IPS-18a (cell line): ENCODE measurements at regions not wholly inside any gene's neighbourhood (a gene's known extent, or its start where the extent isn't known, plus 50 kb on each side); places are given as distances from the start of the nearest gene placed in this dataset.

ENCODE experiments used
- H3K27ac ChIP-seq: one replicate; pipeline ENCODE4 v1.5.1; 2013; ENCODE audit warnings: low read length
- H3K27me3 ChIP-seq: one replicate; pipeline ENCODE4 v1.6.1; 2013; ENCODE audit warnings: mild to moderate bottlenecking, low read length; ENCODE audit not compliant: control insufficient read depth, insufficient read depth
- H3K36me3 ChIP-seq: one replicate; pipeline ENCODE4 v1.6.1; 2013; ENCODE audit warnings: low read depth, low read length; ENCODE audit not compliant: control insufficient read depth
- H3K4me1 ChIP-seq: one replicate; pipeline ENCODE4 v1.6.1; 2013; ENCODE audit warnings: low read depth, low read length; ENCODE audit not compliant: control insufficient read depth
- H3K4me3 ChIP-seq: one replicate; pipeline ENCODE4 v1.5.1; 2013; ENCODE audit warnings: low read length
- H3K9ac ChIP-seq: one replicate; pipeline ENCODE4 v1.6.1; 2013; ENCODE audit warnings: mild to moderate bottlenecking, low read length, moderate library complexity
- H3K9me3 ChIP-seq: one replicate; pipeline ENCODE4 v1.6.1; 2013; ENCODE audit warnings: low read depth, low read length; ENCODE audit not compliant: control insufficient read depth

DNA sequence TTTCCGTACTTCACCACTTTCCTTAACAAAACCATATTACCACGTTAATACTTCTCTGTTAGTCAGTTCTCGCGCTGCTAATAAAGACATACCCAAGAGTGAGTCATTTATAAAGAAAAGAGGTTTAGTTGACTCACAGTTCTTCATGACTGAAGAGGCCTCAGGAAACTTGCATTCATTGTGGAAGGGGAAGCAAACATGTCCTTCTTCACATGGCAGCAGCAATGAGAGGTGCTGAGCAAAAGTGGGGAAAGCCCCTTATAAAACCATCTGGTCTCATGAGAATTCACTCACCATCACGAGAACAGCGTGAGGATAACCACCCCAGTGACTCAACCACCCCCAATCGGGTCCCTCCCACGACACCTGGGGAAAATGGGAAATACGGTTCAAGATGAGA lies 289.8 kb upstream of the CLNK start:
- no peak overlapping the region for H3K4me3 ChIP-seq
- no peak overlapping the region for H3K27ac ChIP-seq
- no peaks in the 10 kb centered on the region for H3K36me3 ChIP-seq
- H3K9me3 ChIP-seq: no peaks in the 10 kb centered on the region
- H3K27me3 ChIP-seq: peaks cover 4% of the 10 kb centered on the region
- no peak overlapping the region for H3K9ac ChIP-seq
- H3K4me1 ChIP-seq: no peaks in the 10 kb centered on the region

DNA sequence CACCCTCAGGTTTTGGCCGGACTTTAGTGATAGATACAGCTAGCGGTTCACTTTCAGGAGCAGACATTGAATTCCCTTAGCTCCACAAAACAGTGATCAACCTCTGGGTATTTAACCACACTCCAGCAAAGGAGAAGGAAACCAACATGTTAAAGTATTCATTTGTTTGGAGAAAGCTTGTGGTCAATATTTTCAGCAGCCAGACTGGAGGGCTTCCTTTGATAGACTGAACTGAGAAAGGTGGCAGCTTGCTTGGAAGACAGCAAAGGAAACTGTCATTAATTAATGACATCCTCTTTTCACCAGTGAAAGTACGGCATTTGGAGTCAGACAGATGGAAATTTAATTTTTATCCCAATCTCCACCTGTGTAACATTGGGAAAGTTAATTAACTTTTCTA lies 289.1 kb upstream of the CLNK start:
- Histone ChIP-seq H3K4me1 (no peaks in the 10 kb centered on the region), H3K9me3 (no peaks in the 10 kb centered on the region), H3K4me3 (no peak overlapping the region), H3K27ac (no peak overlapping the region), H3K27me3 (peaks cover 3% of the 10 kb centered on the region), H3K36me3 (no peaks in the 10 kb centered on the region), H3K9ac (no peak overlapping the region)

DNA sequence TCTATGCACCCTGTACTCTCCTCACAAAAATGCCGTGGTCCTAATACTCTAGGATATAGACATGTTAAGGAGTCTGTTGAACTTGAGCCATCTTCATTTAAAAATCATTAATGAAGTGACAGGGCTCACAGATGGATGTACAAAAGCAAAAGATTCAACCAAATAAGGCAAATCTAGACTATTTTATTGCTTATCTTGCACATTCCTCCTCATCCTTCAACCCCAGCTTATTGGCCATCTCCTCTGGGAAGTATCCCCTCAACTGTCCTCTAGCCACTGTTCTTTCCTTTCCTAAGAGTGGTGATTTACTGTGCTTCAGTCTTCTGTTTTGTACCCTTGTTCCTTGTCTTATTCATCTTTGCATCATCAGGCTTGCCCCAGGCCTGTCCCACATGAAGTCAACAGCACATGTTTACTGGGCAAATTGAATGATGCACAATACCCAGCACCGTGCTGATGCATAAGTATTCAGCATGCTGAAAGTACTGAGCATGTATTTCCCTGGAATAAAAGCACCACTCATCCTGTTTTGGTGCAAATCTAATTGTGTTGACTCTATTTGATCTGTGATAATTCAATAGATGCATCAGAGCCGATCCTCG lies 287.3 kb upstream of the CLNK start:
- Histone ChIP-seq H3K27me3 (no peaks in the 10 kb centered on the region), H3K36me3 (no peaks in the 10 kb centered on the region), H3K4me1 (no peaks in the 10 kb centered on the region), H3K4me3 (no peak overlapping the region), H3K9ac (no peak overlapping the region), H3K27ac (no peak overlapping the region), H3K9me3 (no peaks in the 10 kb centered on the region)

DNA sequence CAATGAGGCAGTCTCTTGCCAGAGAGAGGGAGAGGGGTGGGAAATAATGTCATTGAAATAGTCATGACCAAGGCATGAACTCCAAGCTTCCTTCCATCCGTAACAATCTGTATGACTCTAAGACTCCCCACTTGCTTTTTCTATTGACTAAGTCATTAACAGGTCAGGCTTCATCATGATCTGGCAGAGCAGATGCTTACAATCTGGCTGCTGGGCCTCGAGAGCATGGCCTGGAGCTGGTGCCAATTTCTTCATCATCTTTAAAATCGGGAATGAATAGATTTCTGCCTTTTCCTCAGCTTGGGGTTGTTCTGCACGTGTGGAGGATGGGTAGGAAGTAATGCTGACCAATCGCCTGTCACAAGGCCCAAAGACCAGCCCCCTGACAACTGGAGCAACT lies 280.6 kb upstream of the CLNK start:
- Histone ChIP-seq H3K36me3 (no peaks in the 10 kb centered on the region), H3K4me3 (no peak overlapping the region), H3K27ac (no peak overlapping the region), H3K9me3 (no peaks in the 10 kb centered on the region), H3K27me3 (peaks cover 18% of the 10 kb centered on the region), H3K4me1 (peaks cover 14% of the 10 kb centered on the region), H3K9ac (no peak overlapping the region)

DNA sequence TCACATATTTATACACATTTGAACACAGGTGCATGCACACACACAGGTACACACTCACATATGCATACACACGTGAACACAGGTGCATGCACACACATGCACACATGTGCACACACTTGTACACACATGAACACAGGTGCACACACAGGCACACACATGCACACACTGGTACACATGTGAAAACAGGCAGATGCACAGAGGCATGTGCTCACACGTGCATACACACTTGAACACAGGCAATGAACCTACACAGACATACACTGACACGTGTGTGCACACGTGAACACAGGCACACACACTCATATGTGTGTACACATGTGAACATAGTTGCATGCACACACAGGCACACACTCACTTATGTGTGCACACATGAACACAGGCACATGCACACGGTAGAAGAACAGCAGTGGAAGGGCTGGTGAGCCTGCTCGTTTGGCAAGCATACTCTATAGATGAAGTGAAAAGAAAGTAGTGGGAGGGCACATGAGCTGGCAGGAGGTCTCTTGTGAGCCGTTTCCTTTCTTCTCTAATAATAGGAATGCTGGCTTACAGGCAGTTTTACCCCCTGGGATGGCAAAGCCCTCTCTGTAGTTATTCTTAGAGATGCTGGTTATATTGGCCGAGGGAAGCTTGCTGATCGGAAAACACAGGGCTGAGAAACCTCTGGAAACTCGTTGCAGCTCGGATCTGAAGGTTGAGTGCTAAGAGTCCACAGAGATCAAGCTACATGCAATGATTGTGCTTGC lies 279.6 kb upstream of the CLNK start:
- H3K27ac ChIP-seq: no peak overlapping the region
- no peaks in the 10 kb centered on the region for H3K9me3 ChIP-seq
- peaks cover 23% of the 10 kb centered on the region for H3K4me1 ChIP-seq

DNA sequence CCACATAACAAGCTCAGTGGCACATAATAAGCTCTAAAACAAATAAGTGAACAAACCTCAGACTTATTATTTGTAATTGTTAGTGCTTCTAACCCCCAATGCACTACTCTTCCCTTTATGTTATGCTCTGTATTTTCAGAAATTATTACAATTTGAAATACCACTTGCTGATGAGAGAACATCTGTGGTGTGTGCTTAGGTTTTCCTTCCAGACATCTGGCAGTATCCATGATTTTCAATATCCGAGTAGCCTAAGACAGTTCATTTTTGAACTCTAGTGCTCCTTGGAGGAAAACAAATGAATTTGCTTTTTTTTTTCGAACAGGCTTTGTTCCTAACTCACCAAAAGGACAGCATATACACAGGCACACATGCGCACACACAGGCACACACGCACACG lies 278.7 kb upstream of the CLNK start:
- no peaks in the 10 kb centered on the region for H3K9me3 ChIP-seq
- no peaks in the 10 kb centered on the region for H3K36me3 ChIP-seq
- H3K4me1 ChIP-seq: peaks cover 30% of the 10 kb centered on the region
- no peak overlapping the region for H3K4me3 ChIP-seq
- H3K27ac ChIP-seq: no peak overlapping the region
- H3K27me3 ChIP-seq: peaks cover 18% of the 10 kb centered on the region
- H3K9ac ChIP-seq: no peak overlapping the region

More for the DNA sequence above, 279.6 kb upstream of the CLNK start:
- Histone ChIP-seq H3K27me3 (peaks cover 18% of the 10 kb centered on the region), H3K9ac (no peak overlapping the region), H3K36me3 (no peaks in the 10 kb centered on the region), H3K4me3 (no peak overlapping the region)

DNA sequence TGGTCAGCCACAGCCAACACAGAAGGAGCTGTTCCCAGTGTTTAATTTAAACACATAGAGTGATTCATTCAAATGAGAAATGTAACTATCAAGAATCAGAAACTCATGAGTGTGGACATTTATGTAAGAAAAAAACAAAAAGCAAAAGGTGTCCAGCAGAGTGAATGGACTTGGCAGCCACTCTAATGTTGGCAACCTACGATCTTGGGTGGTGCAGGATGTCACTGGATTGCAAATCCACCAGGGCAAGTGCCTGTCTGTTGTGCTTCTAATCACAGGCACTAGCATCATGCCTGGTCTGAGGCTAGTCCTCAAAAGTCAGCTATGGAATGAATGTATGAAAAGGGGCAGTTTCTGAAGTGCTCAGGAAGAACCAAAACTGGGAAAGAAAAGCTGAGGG lies 277.7 kb upstream of the CLNK start:
- Histone ChIP-seq H3K27ac (no peak overlapping the region), H3K9me3 (no peaks in the 10 kb centered on the region), H3K4me1 (peaks cover 39% of the 10 kb centered on the region), H3K9ac (no peak overlapping the region), H3K27me3 (peaks cover 18% of the 10 kb centered on the region), H3K4me3 (no peak overlapping the region), H3K36me3 (no peaks in the 10 kb centered on the region)

DNA sequence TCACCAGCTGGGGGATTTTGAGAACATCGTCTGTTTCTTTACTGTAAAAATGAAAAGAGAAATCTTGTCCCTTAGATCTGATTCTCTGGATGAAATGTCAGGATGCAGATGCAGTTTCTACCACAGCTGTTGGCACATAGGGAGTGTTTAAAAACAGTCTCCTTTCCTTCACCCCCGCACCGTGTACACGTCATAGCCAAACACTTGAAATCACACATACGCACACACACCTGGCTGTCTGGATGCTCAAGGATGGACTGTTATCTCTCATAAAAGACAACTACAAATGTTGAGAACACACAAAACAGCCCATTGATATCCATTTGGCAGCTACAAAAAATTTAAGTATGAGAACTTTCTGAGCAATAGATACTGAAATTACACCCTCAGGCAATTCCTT lies 275.8 kb upstream of the CLNK start:
- H3K9me3 ChIP-seq: no peaks in the 10 kb centered on the region
- peaks cover 16% of the 10 kb centered on the region for H3K27me3 ChIP-seq
- no peak overlapping the region for H3K27ac ChIP-seq
- H3K36me3 ChIP-seq: no peaks in the 10 kb centered on the region
- H3K4me3 ChIP-seq: no peak overlapping the region
- peaks cover 39% of the 10 kb centered on the region for H3K4me1 ChIP-seq
- no peak overlapping the region for H3K9ac ChIP-seq

DNA sequence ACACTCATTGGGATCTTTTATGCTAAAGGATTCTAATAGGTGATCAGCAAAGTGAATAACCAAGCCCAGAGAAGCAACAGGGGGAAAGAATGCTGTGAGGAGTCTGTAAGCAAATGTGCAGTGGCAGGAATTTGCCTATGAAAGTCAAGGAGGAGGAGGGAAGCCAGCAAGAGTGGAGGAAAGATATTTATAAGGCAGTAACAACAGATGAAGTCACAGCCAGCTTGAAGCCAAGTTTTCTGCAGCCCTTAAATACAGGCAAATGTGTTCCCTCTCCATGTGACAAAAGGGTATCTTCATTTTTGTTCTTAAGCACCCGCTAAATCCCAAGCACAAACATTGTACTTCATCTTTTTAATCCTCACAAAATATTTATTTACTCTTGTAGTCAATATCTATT lies 275.0 kb upstream of the CLNK start:
- Histone ChIP-seq H3K36me3 (no peaks in the 10 kb centered on the region), H3K4me3 (no peak overlapping the region), H3K27me3 (peaks cover 8% of the 10 kb centered on the region), H3K9me3 (no peaks in the 10 kb centered on the region), H3K4me1 (peaks cover 36% of the 10 kb centered on the region), H3K9ac (no peak overlapping the region), H3K27ac (no peak overlapping the region)

DNA sequence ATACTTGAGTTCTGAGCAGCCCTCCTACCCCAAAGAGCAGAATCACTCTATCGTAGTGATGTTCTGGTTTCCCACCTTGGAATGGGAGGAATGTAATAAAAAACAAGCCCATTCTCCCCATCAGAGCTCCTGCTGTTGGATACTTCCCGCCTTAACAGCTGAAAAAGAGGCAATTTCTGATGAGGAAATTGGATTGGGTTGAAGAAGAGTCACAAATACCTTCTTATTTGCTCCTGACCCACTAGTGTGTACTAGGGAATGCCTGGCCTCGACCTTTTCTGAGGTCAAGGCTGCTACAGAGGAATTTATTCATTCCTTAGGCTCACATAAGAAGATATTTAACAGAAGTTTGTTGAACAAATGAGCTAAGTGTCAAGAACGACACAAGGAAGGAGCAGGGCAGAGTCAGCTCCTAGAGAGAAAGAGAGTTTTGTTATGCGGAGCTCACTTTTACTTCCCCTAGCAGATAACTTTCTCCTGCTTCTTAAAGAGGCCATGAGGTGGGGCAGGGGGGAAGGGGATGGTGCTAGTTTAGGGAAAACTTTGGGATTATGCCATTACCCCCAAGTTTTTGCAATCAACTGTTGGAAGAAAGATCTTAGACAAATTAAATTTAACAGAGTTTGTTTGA lies 273.8 kb upstream of the CLNK start:
- Histone ChIP-seq H3K27me3 (peaks cover 7% of the 10 kb centered on the region), H3K4me1 (peaks cover 29% of the 10 kb centered on the region), H3K9me3 (no peaks in the 10 kb centered on the region), H3K27ac (no peak overlapping the region), H3K9ac (no peak overlapping the region), H3K4me3 (no peak overlapping the region), H3K36me3 (no peaks in the 10 kb centered on the region)

DNA sequence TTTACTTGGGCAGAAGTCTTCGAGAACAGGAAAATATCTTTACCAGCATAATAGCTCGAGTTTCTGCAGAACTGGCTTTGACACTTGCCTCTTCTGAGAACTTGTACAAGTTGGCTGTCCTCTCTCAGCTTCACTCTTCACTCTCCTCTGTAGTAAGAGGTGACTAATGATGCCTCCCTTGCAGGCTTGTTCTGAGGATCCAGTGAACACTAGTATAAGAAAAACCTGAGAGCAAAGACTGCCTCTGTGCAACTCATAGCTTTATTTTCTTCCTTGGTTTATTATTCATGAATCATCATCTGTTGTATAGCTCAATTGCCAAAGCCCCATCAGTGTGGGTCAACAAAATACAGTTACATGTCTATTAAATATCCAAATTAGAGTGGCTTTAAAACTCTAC lies 266.7 kb upstream of the CLNK start:
- no peaks in the 10 kb centered on the region for H3K4me1 ChIP-seq

More for the DNA sequence above, 266.7 kb upstream of the CLNK start:
- no peaks in the 10 kb centered on the region for H3K27me3 ChIP-seq
- H3K9ac ChIP-seq: no peak overlapping the region
- no peak overlapping the region for H3K27ac ChIP-seq
- H3K4me3 ChIP-seq: no peak overlapping the region
- H3K36me3 ChIP-seq: no peaks in the 10 kb centered on the region
- no peaks in the 10 kb centered on the region for H3K9me3 ChIP-seq
